Stimulated activated naive B cell treated with anti-CD40 and anti-IgM and Interleukin-4, amounts not matched to agents 10 μg/mL and 1 μg/mL and 100 μg/mL, for 72 hours (primary cell): ENCODE measurements at regions not wholly inside any gene's neighbourhood (a gene's known extent, or its start where the extent isn't known, plus 50 kb on each side); places are given as distances from the start of the nearest gene placed in this dataset.

ENCODE experiments used
- ATAC-seq, 2 donors: fragments of 150-1000 bp; cut with Tn5 transposase; replicated peaks; 2 replicates each; pipeline ENCODE4 v1.10.0; 2021; ENCODE audit warnings: moderate library complexity in 1 of 2
- DNase-seq: peaks from one replicate; pipeline ENCODE4 v3.0.0; 2021
- H3K27ac Mint-ChIP-seq: one replicate; pipeline ENCODE4 v1.8.0; 2022; ENCODE audit warnings: mild to moderate bottlenecking, mixed read lengths
- H3K27me3 Mint-ChIP-seq, 2 donors: one replicate each; pipeline ENCODE4 v1.8.0; 2022; ENCODE audit warnings: mixed read lengths in 2 of 2
- H3K36me3 Mint-ChIP-seq, 2 donors: one replicate each; pipeline ENCODE4 v1.8.0; 2022; ENCODE audit warnings: mixed read lengths in 2 of 2, mild to moderate bottlenecking in 1 of 2
- H3K4me1 Mint-ChIP-seq, 2 donors: one replicate each; pipeline ENCODE4 v1.8.0; 2022; ENCODE audit warnings: mixed read lengths in 2 of 2, mild to moderate bottlenecking in 1 of 2
- H3K4me3 Mint-ChIP-seq, 2 donors: one replicate each; pipeline ENCODE4 v1.8.0; 2022; ENCODE audit warnings: mild to moderate bottlenecking in 2 of 2, mixed read lengths in 2 of 2, moderate library complexity in 1 of 2
- H3K9me3 Mint-ChIP-seq, 2 donors: one replicate each; pipeline ENCODE4 v1.8.0; 2022; ENCODE audit warnings: mixed read lengths in 2 of 2, mild to moderate bottlenecking in 1 of 2

DNA sequence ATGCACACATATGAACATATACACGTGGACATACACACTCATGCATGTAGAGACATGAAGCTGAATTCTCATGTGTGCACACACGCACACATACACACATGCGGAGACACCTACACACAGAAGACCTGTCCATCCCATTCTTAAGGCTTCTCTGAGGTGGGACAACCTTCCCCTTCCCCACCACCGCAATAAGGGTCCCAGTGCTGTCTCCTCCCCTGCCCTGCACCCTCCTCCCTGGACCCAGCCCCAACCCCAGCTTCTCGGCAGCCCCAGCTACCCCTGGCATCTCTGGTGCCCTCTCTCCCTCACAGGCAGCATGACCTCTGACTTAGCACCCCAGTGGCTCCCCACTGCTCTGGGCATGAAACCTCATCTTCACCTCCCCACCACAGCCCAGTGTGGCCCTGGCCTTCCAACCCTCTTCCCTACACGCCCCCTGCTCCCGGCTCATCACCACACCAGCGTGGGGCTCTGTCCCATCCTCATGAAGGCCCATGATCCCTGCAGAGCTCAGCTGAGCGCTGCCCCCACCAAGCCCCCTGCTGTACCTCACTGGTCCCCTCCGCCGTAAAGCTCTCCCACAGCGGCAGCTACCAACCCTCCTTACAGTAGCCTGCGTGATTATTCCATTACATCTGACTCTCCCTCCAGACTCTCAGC, 204.1 kb upstream of the ZNF536 start:
- Mint-ChIP-seq H3K4me3 (no peak overlapping the region), H3K27me3 (peaks cover 5 to 7% of the 10 kb centered on the region in 2 donors), H3K9me3 (peaks cover 6 to 11% of the 10 kb centered on the region in 2 donors), H3K27ac (no peak overlapping the region), H3K4me1 (peaks cover 0 to 2% of the 10 kb centered on the region in 2 donors), H3K36me3 (no peaks in the 10 kb centered on the region)
- no peak for DNase-seq
- no peak for ATAC-seq

DNA sequence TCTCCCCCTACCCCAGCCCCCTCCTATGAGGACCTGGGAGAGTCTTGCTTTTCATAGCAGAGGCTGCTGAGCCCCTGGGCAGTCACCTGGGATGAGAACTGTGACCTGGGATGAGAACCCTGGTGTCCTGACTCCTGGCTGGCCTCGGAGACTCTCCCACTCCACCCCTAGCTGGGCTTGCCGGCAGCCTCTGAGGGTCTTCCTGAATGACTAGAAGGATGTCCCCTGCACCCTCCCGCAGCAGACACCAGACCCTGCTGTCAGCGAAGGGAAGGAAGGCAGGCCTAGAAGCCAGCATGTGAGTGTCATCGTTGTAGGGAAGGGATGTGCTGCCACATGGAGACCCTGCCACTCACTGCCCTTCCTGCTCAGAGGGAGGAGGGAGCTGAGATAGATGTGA, 203.4 kb upstream of the ZNF536 start:
- no peak overlapping the region for H3K27ac Mint-ChIP-seq
- DNase-seq = no peak
- H3K36me3 Mint-ChIP-seq = no peaks in the 10 kb centered on the region
- no peak overlapping the region for H3K4me3 Mint-ChIP-seq
- H3K27me3 Mint-ChIP-seq = peaks cover 5 to 7% of the 10 kb centered on the region in 2 donors
- peaks cover 0 to 2% of the 10 kb centered on the region in 2 donors for H3K4me1 Mint-ChIP-seq
- no peak for ATAC-seq
- H3K9me3 Mint-ChIP-seq = peaks cover 4 to 9% of the 10 kb centered on the region in 2 donors

DNA sequence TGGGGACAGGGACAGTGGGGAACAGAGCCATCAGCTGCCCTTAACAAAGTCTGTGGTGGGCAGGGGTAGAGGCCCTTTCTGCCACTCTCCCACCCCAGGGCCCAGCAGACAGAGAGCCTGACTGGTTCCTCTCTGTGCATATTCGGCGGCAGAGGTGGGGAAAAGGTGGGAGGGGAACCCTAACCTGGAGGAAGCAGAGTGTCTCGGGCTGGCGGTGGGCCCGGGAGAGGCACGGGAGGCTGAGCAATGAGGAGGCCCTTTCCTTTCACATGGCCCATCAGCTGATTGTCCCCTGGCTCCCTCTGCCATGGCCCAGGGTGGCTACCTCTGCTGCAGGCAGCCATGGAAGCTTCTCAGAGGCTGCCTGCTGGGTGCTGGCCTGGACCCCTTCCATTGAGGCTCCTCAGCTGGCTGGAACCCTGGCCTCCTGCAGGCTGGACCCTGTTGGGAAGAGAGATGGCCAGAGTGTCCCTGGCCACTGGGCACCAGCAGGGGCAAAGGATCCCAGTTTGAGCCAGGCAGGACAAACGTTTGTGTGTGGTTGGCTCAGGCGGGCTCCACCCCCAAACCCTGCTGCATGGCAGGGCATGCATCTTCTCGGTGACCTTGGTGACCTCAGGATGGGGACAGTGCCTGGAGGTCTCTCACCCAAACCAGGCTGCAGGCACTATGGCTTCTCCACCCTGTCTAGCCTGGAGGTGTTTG, 202.8 kb upstream of the ZNF536 start:
- Mint-ChIP-seq H3K9me3 (peaks cover 2 to 4% of the 10 kb centered on the region in 2 donors), H3K4me1 (peaks cover 0 to 2% of the 10 kb centered on the region in 2 donors), H3K4me3 (no peak overlapping the region), H3K36me3 (no peaks in the 10 kb centered on the region), H3K27ac (no peak overlapping the region), H3K27me3 (peaks cover 2 to 5% of the 10 kb centered on the region in 2 donors)
- ATAC-seq (no peak), DNase-seq (no peak)

DNA sequence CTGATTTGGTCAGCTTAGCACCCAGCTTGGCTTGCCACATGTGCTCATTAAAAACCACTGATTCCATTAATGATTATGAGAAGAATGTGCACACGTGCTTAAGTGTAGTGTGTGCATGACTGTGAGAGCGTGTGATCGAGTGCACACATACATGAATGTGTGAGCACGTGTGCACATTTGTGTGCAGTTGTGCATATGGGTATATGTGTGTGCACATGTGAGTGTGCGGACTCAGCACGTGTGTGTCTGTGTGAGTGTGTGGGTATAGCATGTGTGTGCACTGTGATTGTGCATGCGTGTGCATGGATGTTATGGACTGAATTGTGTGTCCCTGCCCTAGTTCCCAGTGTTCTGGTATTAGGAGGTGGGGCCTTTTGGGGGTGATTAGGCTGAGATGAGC, 202.1 kb upstream of the ZNF536 start:
- peaks cover 0 to 3% of the 10 kb centered on the region in 2 donors for H3K27me3 Mint-ChIP-seq
- H3K4me3 Mint-ChIP-seq = no peak overlapping the region
- H3K36me3 Mint-ChIP-seq = no peaks in the 10 kb centered on the region
- no peaks in the 10 kb centered on the region for H3K9me3 Mint-ChIP-seq
- no peak for ATAC-seq
- H3K27ac Mint-ChIP-seq = no peak overlapping the region
- DNase-seq = no peak
- peaks cover 0 to 2% of the 10 kb centered on the region in 2 donors for H3K4me1 Mint-ChIP-seq

DNA sequence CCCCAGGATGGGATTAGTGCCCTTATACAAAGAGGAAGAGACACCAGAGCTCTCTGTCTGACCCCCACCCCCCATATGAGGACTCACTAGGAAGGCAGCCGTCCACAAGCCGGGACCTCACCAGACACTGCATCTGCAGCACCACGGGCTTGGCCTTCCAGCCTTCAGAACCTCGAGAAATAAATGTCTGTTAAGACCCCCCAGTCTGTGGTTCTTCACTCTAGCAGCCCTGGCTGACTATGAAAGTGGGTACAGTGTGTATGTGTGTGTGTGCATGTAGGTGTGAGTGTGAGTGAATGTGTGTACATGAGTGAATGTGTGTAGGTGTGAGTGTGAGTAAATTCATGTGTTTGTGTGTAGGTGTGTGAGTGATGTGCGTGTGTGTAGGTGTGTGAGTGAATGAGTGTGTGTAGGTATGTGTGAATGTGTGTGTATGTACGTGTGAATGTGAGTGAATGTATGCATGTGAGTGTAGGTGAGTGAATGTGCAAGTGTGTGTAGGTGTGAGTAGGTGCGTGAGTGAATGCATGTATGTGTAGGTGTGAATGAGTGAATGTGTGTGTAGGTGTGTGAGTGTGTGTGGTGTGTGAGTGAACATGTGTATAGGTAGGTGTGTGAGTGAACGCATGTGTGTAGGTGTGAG, 201.6 kb upstream of the ZNF536 start:
- no peaks in the 10 kb centered on the region for H3K9me3 Mint-ChIP-seq
- H3K36me3 Mint-ChIP-seq = no peaks in the 10 kb centered on the region
- no peak overlapping the region for H3K4me3 Mint-ChIP-seq

DNA sequence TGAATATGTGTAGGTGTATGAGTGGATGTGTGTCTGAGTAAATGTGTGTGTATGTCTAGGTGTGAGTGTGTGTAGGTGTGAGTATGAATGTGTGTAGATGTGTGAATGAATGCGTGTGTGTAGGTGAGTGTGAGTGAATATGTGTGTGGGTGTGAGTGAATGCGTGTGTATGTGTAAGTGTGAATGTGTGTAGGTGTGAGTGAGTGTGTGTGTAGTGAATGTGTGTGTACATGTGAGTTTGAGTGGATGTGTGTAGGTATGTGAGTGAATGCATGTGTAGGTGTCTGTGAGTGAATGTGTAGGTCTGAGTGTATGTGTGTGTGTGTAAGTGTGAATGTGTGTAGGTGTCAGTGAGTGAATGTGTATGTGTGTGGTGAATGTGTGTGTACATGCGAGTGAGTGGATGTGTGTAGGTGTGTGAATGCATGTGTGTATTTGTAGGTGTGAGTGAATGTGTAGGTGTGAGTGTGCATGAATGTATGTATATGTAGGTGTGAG, 201.0 kb upstream of the ZNF536 start:
- H3K4me3 Mint-ChIP-seq = no peak overlapping the region
- H3K27ac Mint-ChIP-seq = no peak overlapping the region
- no peaks in the 10 kb centered on the region for H3K4me1 Mint-ChIP-seq
- H3K36me3 Mint-ChIP-seq = no peaks in the 10 kb centered on the region
- DNase-seq (no peak), ATAC-seq (no peak)
- H3K9me3 Mint-ChIP-seq = no peaks in the 10 kb centered on the region
- H3K27me3 Mint-ChIP-seq = no peaks in the 10 kb centered on the region

More for the DNA sequence above, 201.6 kb upstream of the ZNF536 start:
- no peak for DNase-seq
- ATAC-seq = no peak
- no peak overlapping the region for H3K27ac Mint-ChIP-seq
- H3K27me3 Mint-ChIP-seq = no peaks in the 10 kb centered on the region
- H3K4me1 Mint-ChIP-seq = peaks cover 0 to 2% of the 10 kb centered on the region in 2 donors

DNA sequence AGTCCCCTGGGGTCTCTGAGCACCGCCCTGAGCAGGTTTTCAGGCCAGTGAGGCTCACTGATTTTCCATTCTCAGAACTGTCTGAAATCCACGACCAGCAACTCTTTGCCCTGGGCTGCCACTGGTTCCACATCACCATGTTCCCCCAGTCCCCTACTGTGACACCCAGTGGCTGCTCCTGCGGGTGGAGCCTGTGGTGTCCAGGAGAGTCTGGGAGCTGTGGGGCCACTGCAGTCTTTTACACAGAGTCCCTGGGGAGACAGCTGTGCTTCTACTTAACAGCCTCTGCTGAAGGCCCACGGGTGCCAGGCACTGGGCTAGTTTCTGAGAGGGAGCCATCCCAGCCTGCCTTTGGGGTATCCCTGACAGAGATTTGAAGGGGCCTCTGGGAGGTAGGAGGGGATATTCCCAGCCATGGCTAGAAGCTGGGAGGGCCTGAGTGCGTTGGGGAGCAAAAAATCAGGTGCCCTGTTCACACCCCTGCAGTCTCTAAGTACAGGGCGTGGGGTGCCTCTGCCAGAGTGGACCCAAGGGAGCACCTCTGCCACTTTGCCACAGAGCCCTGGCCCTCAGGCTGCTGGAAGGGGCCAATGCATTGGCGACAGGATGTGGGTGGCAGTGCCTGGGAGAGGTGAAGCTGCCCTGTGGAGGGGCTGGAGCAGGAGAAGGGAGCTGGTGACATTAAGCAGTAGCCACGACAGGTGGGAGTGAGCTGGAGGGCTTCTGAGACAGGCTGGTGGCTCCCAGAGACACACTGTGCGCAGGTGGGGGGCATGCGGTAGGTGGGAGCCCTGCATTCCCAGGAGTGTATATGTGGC, 200.2 kb upstream of the ZNF536 start:
- Mint-ChIP-seq H3K36me3 (no peaks in the 10 kb centered on the region), H3K9me3 (no peaks in the 10 kb centered on the region), H3K4me3 (no peak overlapping the region), H3K27me3 (peaks cover 0 to 2% of the 10 kb centered on the region in 2 donors), H3K27ac (no peak overlapping the region), H3K4me1 (no peaks in the 10 kb centered on the region)
- DNase-seq (no peak), ATAC-seq (no peak)

DNA sequence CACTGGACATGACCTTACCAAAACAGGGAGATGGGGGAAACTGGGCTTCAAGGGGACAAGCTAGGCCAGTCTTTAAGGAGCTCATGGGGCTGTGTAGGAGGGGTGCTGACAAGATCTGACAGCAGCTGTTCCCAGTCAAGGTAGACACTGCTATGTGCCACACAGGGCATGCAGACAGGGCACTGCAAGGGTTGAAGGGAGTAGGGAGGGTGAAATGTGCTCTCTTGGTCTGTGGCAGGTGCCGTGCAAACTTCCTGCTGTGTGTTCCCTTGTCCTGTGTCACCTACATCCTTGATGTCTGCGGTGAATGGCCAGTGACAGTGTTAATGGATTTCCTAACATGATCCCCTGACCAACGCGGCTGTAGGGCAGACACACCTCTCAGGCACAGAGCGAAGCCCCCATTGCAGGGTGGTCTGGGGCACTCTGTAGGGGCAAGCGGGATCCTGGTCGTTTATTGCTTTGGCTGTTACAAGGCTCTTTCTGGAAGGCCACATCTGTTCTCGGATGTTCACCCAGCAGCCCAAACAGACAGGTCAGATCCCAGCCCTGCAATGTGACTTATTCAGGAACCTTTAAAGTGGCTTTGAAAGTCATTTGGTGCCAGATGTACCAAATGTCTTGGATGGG, 199.5 kb upstream of the ZNF536 start:
- ATAC-seq (no peak), DNase-seq (no peak)
- Mint-ChIP-seq H3K36me3 (no peaks in the 10 kb centered on the region), H3K27me3 (peaks cover 0 to 6% of the 10 kb centered on the region in 2 donors), H3K4me1 (no peaks in the 10 kb centered on the region), H3K9me3 (no peaks in the 10 kb centered on the region), H3K4me3 (no peak overlapping the region), H3K27ac (no peak overlapping the region)

DNA sequence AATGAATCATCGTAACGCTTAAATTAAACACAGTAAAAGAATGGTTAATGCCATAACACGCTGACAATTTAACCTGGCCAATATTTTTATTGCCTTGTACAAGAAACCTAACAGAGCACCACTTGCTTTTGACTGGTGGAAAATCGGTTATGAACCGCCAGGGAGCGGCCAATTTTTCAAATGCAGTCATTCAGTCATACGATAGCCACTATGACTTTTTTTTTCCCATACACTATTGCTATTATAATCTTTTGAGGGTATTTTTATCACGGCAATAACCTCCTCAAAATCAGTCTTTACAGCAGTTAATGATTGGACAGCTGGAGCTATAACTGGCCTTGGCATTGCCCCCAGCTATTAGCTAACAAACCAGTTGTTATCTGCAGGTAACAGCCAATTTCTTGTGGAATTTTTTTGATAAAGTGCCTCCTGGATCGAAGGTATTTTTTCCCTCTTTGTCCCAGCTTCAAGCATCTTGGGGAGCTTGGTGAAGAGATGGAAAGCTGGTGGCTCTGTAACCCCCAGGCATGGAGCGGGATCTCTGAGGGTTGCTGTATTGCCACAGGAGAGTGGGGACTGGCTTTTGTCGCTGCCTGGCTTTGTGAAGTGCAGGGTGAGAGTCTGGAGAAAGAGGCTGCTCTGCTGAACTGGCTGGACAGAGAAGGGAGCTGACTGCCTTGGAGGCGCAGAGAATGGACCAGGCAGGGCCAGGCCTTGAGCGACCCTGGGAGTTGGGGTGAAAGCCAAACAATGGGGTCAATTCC, 198.4 kb upstream of the ZNF536 start:
- H3K36me3 Mint-ChIP-seq = no peaks in the 10 kb centered on the region
- H3K27ac Mint-ChIP-seq = no peak overlapping the region
- peaks cover 0 to 3% of the 10 kb centered on the region in 2 donors for H3K9me3 Mint-ChIP-seq
- H3K27me3 Mint-ChIP-seq = peaks cover 0 to 14% of the 10 kb centered on the region in 2 donors
- H3K4me3 Mint-ChIP-seq = no peak overlapping the region
- no peak for ATAC-seq
- DNase-seq = no peak
- H3K4me1 Mint-ChIP-seq = no peaks in the 10 kb centered on the region

DNA sequence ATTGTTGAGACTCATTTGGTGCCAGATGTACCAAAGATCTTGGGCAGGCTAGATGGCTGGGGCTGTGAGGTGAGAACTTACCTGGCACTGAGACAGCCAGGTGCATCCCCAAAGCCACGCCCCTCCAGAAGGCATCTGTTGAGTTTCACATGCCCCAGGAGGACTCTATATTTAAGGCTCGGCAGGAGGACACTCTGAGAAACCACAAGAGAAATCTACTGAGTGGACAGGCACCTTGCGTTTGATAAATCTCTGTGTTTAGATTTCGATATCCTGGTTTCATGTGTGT, 197.9 kb upstream of the ZNF536 start:
- peaks cover 0 to 15% of the 10 kb centered on the region in 2 donors for H3K27me3 Mint-ChIP-seq
- no peaks in the 10 kb centered on the region for H3K36me3 Mint-ChIP-seq
- H3K27ac Mint-ChIP-seq = no peak overlapping the region
- H3K9me3 Mint-ChIP-seq = peaks cover 2 to 4% of the 10 kb centered on the region in 2 donors
- no peak overlapping the region for H3K4me3 Mint-ChIP-seq
- ATAC-seq (no peak), DNase-seq (no peak)
- H3K4me1 Mint-ChIP-seq = no peaks in the 10 kb centered on the region

DNA sequence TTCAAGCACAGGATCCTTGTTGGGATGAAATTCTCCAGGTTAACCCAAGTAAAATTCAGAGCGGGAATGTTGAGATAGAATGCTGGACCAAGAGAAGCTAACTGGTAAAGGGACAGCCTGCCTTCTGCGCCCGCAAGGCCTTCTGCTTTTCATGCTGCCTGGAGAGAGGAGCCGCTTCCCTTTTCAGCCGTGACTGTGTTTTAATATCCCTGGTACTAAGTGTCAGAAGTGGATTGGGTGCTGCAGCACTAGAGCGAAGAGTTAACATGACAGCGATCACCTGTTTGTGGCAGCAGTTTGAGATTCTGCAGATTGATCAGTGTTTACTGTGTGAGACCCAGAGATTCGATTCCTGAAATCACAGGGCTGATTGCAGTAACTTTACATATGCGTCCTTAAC, 197.4 kb upstream of the ZNF536 start:
- Mint-ChIP-seq H3K27me3 (peaks cover 0 to 15% of the 10 kb centered on the region in 2 donors), H3K4me3 (no peak overlapping the region), H3K36me3 (peaks cover 0 to 3% of the 10 kb centered on the region in 2 donors), H3K27ac (no peak overlapping the region), H3K4me1 (no peaks in the 10 kb centered on the region), H3K9me3 (peaks cover 6 to 7% of the 10 kb centered on the region in 2 donors)
- DNase-seq (no peak), ATAC-seq (no peak)

DNA sequence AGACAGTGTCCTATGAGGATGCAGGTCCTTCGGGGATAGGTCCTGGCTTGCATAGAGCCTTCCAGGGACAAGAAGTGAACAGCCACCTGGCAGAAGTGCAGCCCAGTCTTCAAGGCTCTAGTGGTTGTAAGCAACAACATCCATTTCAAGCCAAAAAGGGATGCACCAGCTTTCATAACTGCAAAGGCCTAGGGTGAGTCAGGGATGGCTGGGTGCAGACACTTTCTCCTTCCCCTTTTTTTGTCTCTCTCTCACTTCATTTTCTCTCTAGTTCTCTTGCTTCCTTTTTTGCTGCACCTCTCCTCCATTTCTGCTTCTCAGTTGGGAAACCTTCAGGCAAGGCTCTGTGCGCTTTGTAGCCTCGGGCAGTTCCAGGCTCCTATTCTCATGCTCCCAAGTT, 196.2 kb upstream of the ZNF536 start:
- no peak for DNase-seq

DNA sequence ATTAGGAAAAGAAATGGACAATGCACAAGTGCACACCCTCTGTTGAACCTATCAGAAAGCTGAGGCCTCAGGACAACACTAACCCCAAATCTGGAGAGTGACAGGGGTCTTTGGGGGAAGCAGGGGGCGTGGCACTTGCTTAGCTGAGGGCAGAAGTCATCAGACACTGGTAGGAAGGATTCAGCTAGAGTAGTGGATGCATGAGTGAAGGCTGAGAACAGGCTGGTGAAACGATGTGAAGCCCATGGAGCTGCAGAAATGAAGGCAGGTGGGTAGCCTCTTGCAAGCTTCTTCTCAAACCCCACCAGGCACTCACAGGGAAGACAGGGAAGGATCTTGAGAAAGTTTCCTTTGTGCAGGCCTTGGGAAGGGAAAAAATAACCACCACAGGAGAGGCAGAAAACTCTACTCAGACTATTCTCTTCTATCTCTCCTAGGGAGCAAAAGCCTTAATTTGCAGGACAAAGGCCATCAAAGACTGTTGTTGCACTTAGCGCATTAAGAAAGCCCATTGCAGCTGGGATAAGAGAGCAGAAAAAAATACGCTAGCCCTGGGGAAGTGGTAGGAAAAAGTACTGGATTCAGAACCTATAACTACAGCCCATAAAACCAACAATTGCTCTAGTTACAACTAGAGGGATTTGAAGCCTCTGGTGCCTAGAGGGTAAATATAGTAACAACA, 193.3 kb upstream of the ZNF536 start:
- Mint-ChIP-seq H3K36me3 (peaks cover 0 to 6% of the 10 kb centered on the region in 2 donors), H3K4me1 (no peaks in the 10 kb centered on the region), H3K9me3 (peaks cover 9 to 17% of the 10 kb centered on the region in 2 donors), H3K27ac (no peak overlapping the region), H3K27me3 (peaks cover 0 to 15% of the 10 kb centered on the region in 2 donors), H3K4me3 (no peak overlapping the region)
- ATAC-seq (no peak), DNase-seq (no peak)

More for the DNA sequence above, 196.2 kb upstream of the ZNF536 start:
- no peak overlapping the region for H3K27ac Mint-ChIP-seq
- H3K4me3 Mint-ChIP-seq = no peak overlapping the region
- peaks cover 0 to 3% of the 10 kb centered on the region in 2 donors for H3K36me3 Mint-ChIP-seq
- peaks cover 6 to 7% of the 10 kb centered on the region in 2 donors for H3K9me3 Mint-ChIP-seq
- H3K27me3 Mint-ChIP-seq = peaks cover 0 to 15% of the 10 kb centered on the region in 2 donors
- peak in 1 of 2 donors; percentile 55 for ATAC-seq
- no peaks in the 10 kb centered on the region for H3K4me1 Mint-ChIP-seq
